Peyer's patch (tissue), 4 donors: ENCODE measurements at regions not wholly inside any gene's neighbourhood (a gene's known extent, or its start where the extent isn't known, plus 50 kb on each side); places are given as distances from the start of the nearest gene placed in this dataset.

ENCODE experiments used
- POLR2A ChIP-seq, 2 donors: fragments of 450-650 bp; IDR thresholded peaks; one replicate each; pipeline ENCODE4 v1.5.1; 2017; ENCODE audit warnings: antibody characterized with exemption in 2 of 2, mild to moderate bottlenecking in 2 of 2, moderate library complexity in 2 of 2
- TF ChIP-seq, protein P1 (sequence below), 6 experiments: fragments of 450-650 bp in 4 of 6; fragments of 200-600 bp in 2 of 6; sonication (generic) in 1 of 6; IDR thresholded peaks; one replicate each; pipeline ENCODE4 v1.5.1; 2017 to 2019; ENCODE audit warnings: antibody characterized with exemption in 6 of 6, mild to moderate bottlenecking in 3 of 6, moderate library complexity in 1 of 6

- TF ChIP-seq, protein P1, sequence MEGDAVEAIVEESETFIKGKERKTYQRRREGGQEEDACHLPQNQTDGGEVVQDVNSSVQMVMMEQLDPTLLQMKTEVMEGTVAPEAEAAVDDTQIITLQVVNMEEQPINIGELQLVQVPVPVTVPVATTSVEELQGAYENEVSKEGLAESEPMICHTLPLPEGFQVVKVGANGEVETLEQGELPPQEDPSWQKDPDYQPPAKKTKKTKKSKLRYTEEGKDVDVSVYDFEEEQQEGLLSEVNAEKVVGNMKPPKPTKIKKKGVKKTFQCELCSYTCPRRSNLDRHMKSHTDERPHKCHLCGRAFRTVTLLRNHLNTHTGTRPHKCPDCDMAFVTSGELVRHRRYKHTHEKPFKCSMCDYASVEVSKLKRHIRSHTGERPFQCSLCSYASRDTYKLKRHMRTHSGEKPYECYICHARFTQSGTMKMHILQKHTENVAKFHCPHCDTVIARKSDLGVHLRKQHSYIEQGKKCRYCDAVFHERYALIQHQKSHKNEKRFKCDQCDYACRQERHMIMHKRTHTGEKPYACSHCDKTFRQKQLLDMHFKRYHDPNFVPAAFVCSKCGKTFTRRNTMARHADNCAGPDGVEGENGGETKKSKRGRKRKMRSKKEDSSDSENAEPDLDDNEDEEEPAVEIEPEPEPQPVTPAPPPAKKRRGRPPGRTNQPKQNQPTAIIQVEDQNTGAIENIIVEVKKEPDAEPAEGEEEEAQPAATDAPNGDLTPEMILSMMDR (IDR thresholded peaks at IDR 0.05) = no peak
- no peak for TF ChIP-seq POLR2A (IDR thresholded peaks at IDR 0.05)
These were observed 234.7 kb upstream of the FKBP1C start for GRCh38 chr6:62976566-62976965.
